Thoracic aorta (tissue), 2 donors: ENCODE measurements at regions not wholly inside any gene's neighbourhood (a gene's known extent, or its start where the extent isn't known, plus 50 kb on each side); places are given as distances from the start of the nearest gene placed in this dataset.

ENCODE experiments used
- ATAC-seq: fragments of 150-250 bp; one replicate; pipeline ENCODE4 v1.8.0; 2017; ENCODE audit warnings: low read depth; ENCODE audit not compliant: insufficient number of reproducible peaks, low FRiP score
- DNase-seq: peaks from one replicate; pipeline ENCODE4 v3.0.0-alpha.2; 2020; ENCODE audit warnings: low spot score
- H3K27ac ChIP-seq, 2 donors: fragments of 200-600 bp; sonication (generic); 1 replicate in 1 of 2; 2 replicates in 1 of 2; pipeline ENCODE4 v1.5.1; 2016; ENCODE audit warnings: mild to moderate bottlenecking in 2 of 2, moderate library complexity in 2 of 2
- H3K27me3 ChIP-seq: fragments of 200-600 bp; sonication (generic); replicated peaks from 2 replicates; pipeline ENCODE4 v1.6.0; 2016; ENCODE audit warnings: mild to moderate bottlenecking; ENCODE audit not compliant: insufficient read depth
- H3K36me3 ChIP-seq: fragments of 200-600 bp; sonication (generic); one replicate; pipeline ENCODE4 v1.5.1; 2016
- H3K4me1 ChIP-seq, 2 donors: fragments of 200-600 bp; sonication (generic); 1 replicate in 1 of 2; 2 replicates in 1 of 2; pipeline versions ENCODE4 v1.5.1 to v1.6.0; 2016; ENCODE audit warnings: low read depth in 2 of 2, mild to moderate bottlenecking in 1 of 2; ENCODE audit not compliant: control insufficient read depth in 1 of 2
- H3K4me3 ChIP-seq: fragments of 200-600 bp; sonication (generic); 2 replicates; pipeline ENCODE4 v1.5.1; 2016; ENCODE audit warnings: mild to moderate bottlenecking
- H3K9me3 ChIP-seq: fragments of 200-600 bp; sonication (generic); 2 replicates; pipeline ENCODE4 v1.5.1; 2016
- TF ChIP-seq, protein P1 (sequence below): fragments of 200-600 bp; sonication (generic); IDR thresholded peaks from one replicate; pipeline ENCODE4 v1.5.1; 2019; ENCODE audit warnings: antibody characterized with exemption

DNA sequence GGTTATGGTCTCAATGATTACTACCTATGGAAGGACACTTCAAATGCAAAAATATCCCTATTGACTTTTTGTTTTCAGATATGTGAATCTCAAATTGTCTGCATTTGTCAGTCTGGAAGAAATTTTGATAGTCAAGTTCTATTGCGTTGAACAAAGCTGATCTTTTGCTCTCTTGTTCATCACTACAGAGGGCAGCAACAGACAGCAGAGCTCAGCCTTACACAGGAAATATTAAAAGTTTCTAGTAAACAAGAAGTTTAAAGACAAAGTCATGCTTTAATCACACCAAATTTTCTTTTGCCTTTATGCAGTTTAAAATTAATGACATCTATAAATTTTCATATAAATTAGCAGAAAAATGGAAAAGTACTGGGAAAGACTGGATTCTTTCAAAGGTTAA, 617.5 kb downstream of the NR4A2 start:
- no peak overlapping the region for H3K4me3 ChIP-seq
- H3K27ac ChIP-seq: no peak overlapping the region
- DNase-seq: no peak
- no peaks in the 10 kb centered on the region for H3K4me1 ChIP-seq
- TF ChIP-seq, protein P1, sequence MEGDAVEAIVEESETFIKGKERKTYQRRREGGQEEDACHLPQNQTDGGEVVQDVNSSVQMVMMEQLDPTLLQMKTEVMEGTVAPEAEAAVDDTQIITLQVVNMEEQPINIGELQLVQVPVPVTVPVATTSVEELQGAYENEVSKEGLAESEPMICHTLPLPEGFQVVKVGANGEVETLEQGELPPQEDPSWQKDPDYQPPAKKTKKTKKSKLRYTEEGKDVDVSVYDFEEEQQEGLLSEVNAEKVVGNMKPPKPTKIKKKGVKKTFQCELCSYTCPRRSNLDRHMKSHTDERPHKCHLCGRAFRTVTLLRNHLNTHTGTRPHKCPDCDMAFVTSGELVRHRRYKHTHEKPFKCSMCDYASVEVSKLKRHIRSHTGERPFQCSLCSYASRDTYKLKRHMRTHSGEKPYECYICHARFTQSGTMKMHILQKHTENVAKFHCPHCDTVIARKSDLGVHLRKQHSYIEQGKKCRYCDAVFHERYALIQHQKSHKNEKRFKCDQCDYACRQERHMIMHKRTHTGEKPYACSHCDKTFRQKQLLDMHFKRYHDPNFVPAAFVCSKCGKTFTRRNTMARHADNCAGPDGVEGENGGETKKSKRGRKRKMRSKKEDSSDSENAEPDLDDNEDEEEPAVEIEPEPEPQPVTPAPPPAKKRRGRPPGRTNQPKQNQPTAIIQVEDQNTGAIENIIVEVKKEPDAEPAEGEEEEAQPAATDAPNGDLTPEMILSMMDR: no peak
- no peaks in the 10 kb centered on the region for H3K27me3 ChIP-seq
- H3K9me3 ChIP-seq: no peaks in the 10 kb centered on the region
- H3K36me3 ChIP-seq: no peaks in the 10 kb centered on the region
- no peak for ATAC-seq

- TF ChIP-seq, protein P1: no peak
Measured at GRCh38 chr2:155708071-155708470, 624.5 kb downstream of the NR4A2 start.

GRCh38 chr2:155703917-155704316, 628.6 kb downstream of the NR4A2 start:
- H3K4me1 ChIP-seq: no peaks in the 10 kb centered on the region
- no peaks in the 10 kb centered on the region for H3K36me3 ChIP-seq
- H3K9me3 ChIP-seq: no peaks in the 10 kb centered on the region
- TF ChIP-seq, protein P1: no peak
- ATAC-seq (no peak), DNase-seq (no peak)
- no peak overlapping the region for H3K27ac ChIP-seq
- H3K27me3 ChIP-seq: no peaks in the 10 kb centered on the region
- H3K4me3 ChIP-seq: no peak overlapping the region

More at GRCh38 chr2:155708071-155708470, 624.5 kb downstream of the NR4A2 start:
- Histone ChIP-seq H3K9me3 (no peaks in the 10 kb centered on the region), H3K27me3 (no peaks in the 10 kb centered on the region), H3K4me1 (no peaks in the 10 kb centered on the region), H3K36me3 (no peaks in the 10 kb centered on the region), H3K4me3 (no peak overlapping the region), H3K27ac (no peak overlapping the region)
- ATAC-seq (no peak), DNase-seq (no peak)

DNA sequence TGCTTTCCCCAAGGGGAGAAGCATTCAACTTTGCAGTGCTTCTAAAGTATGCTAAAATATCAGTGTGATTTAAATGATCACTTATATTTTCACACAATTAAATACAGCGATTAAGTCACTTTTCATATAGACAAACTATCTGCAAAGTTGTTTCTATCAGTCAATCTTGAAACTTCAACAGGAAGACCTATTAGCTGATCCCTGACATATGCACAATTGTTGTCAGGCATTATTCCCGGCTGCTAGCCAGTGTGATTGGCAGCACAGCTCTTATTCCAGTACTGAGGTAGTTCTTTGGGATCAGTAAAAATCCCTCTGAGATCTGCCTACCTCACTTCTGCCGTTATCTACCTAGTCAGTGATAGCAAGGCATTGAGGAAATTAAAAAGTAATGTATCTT, 629.5 kb downstream of the NR4A2 start:
- TF ChIP-seq, protein P1: no peak
- no peak for ATAC-seq
- Histone ChIP-seq H3K27me3 (no peaks in the 10 kb centered on the region), H3K36me3 (no peaks in the 10 kb centered on the region), H3K4me1 (no peaks in the 10 kb centered on the region), H3K4me3 (no peak overlapping the region), H3K27ac (no peak overlapping the region), H3K9me3 (no peaks in the 10 kb centered on the region)
- DNase-seq: no peak

GRCh38 chr2:155701721-155702120, 630.8 kb downstream of the NR4A2 start:
- Histone ChIP-seq H3K4me3 (no peak overlapping the region), H3K9me3 (no peaks in the 10 kb centered on the region), H3K27me3 (no peaks in the 10 kb centered on the region), H3K4me1 (no peaks in the 10 kb centered on the region), H3K27ac (no peak overlapping the region), H3K36me3 (no peaks in the 10 kb centered on the region)
- no peak for DNase-seq
- ATAC-seq: no peak
- TF ChIP-seq, protein P1: no peak
